HFF-Myc (cell line): ENCODE measurements at regions not wholly inside any gene's neighbourhood (a gene's known extent, or its start where the extent isn't known, plus 50 kb on each side); places are given as distances from the start of the nearest gene placed in this dataset.

Experiments used
- DNase-seq: peaks from one replicate; pipeline ENCODE4 v3.0.0-alpha.2; 2011; ENCODE audit warnings: low read depth; ENCODE audit errors: extremely low read depth
- H3K4me3 ChIP-seq: replicated peaks from 2 replicates; pipeline ENCODE4 v1.5.1; 2011; ENCODE audit warnings: low read depth, mild to moderate bottlenecking, control low read depth, low read length
- TF ChIP-seq, protein P1 (sequence below): IDR thresholded peaks from 2 replicates; pipeline ENCODE4 v1.5.1; 2012; ENCODE audit warnings: mild to moderate bottlenecking, low read depth, low read length, control low read depth; ENCODE audit errors: missing control alignments

DNA sequence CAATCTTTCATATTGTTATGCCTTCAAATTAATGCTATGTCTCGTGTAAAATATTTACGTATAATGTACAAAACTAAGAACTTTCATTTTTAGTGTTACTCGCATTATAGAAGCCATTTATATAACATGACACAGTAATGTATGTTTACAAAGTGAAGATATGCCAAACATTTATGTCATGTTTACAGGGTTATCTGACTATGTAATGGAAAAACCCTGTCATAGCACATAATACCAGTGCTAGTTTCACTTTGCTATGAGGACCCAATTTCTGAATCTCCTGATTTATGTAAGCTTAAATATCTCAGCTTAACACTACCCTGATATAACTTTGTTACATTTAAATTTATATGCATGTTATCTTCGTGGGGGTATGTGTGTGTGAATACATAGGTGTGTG, 233.1 kb downstream of the FAT4 start:
- H3K4me3 ChIP-seq, result no peak overlapping the region
- TF ChIP-seq, protein P1, sequence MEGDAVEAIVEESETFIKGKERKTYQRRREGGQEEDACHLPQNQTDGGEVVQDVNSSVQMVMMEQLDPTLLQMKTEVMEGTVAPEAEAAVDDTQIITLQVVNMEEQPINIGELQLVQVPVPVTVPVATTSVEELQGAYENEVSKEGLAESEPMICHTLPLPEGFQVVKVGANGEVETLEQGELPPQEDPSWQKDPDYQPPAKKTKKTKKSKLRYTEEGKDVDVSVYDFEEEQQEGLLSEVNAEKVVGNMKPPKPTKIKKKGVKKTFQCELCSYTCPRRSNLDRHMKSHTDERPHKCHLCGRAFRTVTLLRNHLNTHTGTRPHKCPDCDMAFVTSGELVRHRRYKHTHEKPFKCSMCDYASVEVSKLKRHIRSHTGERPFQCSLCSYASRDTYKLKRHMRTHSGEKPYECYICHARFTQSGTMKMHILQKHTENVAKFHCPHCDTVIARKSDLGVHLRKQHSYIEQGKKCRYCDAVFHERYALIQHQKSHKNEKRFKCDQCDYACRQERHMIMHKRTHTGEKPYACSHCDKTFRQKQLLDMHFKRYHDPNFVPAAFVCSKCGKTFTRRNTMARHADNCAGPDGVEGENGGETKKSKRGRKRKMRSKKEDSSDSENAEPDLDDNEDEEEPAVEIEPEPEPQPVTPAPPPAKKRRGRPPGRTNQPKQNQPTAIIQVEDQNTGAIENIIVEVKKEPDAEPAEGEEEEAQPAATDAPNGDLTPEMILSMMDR, result no peak
- DNase-seq, result no peak

DNA sequence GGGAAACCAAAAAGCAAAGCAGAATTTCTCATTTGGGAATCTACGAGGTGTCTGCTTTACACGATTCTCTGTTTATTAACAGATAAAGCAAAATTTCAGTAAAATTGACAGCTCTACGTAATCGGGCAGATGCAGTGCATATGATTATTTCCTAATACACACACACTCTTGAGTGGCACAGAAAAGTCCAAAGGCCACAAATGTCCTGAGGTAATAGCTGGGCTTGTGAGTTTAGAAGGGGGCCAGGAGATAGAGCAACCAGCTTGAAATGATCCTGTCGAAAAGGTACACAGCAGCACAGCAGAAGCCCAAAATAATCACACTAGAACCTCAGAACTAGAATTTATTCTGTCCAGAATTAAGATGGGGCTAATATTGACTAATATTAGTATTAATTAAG, 236.0 kb downstream of the FAT4 start:
- DNase-seq, result no peak
- H3K4me3 ChIP-seq, result no peak overlapping the region
- TF ChIP-seq, protein P1, result no peak

DNA sequence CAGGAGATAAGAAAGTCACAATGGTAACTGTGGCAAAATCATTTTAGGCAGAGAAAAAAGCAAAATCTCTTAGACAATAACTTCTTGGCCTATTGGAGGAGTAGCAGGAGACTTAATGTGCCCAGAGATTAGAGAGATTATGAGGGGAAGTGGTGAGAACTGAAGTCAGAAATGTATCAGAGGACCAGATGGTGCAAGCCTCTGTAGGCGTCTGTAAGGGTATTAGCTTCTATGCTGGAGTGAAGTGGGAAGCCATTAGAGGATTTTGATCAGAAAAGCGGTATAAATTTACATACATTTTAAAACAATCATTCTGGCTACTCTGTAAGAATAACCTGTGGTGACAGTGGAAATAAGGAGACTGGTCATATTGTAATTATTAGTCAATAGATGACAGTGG, 236.7 kb downstream of the FAT4 start:
- DNase-seq, result no peak
- H3K4me3 ChIP-seq, result no peak overlapping the region
- TF ChIP-seq, protein P1, result no peak

DNA sequence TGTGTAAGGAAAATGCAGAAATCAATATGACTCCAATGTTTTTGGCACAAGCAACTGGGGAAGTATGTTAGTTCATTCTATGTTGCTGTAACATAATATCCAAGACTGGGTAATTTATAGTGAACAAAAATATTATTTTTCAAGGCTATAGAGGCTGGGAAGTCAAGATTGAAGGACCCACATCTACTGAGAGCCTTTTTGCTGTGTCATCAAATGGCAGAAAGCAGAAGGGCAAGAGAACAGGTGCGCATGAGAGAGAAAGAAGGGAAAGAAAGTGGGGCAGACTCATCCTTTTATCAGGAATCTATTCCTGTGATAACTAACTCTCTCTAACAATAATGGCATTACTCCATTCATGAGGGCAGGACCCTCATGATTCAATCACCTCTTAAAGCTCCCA, 237.2 kb downstream of the FAT4 start:
- H3K4me3 ChIP-seq, result no peak overlapping the region
- DNase-seq, result no peak
- TF ChIP-seq, protein P1, result no peak

DNA sequence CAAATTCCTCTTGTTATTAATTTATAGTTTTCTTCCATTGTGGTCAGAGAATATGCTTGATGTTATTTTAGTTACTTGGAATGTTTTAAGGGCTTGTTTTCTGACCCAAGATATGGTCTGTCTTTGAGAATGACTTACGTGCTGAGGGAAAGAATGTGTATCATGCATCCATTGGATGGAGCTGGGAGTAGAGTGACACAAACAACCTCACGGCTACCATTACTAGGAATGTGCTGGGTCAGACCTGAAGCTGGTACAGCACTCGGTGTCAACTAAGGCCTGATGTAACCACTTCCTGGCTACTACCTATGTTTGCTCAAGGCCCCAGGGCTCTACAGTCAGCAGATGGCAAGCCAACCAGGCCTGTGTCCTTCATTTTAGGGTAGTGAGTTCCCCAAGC, 257.8 kb downstream of the FAT4 start:
- H3K4me3 ChIP-seq, result no peak overlapping the region
- DNase-seq, result no peak
- TF ChIP-seq, protein P1, result no peak

DNA sequence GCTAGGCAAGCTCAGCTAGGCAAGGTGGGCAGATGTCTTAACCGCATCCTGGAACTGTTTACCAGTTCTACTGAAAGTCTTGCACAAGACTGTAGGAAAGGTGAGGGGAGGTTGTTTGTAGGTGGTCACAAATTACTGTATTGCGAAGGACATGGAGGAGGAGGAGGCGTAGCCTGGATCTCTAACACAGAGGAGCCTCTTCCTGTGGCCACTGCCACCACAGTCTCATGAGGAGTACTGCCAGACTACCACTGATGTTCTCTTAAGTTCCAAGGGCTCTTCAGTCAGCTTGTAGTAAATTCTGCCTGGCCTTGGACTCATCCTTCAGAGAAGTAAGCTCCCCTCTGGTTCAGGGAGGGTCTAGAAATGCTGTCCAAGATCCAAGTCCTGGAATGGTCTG, 258.6 kb downstream of the FAT4 start:
- no peak overlapping the region for H3K4me3 ChIP-seq
- TF ChIP-seq, protein P1, result no peak

DNA sequence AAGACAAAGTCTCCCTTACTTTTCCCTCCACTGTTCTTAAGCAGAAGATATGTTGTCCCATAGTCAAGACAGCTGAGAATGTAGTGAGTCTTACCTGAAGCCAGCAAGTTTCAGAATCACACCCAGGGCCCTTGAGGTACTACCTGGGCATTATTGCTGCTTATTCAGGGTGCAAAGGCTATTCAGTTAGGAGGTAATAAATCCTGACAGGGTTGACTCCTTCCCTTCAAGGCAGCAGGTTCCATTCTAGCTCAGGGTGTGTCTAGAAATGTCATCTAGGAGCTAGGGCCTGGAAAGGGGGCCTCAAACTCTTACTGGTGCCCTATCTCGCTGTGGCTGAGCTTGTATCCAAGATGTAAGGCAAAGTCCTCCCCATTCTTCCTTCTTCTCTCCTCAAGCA, 259.0 kb downstream of the FAT4 start:
- TF ChIP-seq, protein P1, result no peak
- no peak for DNase-seq
- no peak overlapping the region for H3K4me3 ChIP-seq

More for the DNA sequence above, 258.6 kb downstream of the FAT4 start:
- DNase-seq, result no peak
